Forelimb muscle (tissue), 1 donor: ENCODE measurements at regions not wholly inside any gene's neighbourhood (a gene's known extent, or its start where the extent isn't known, plus 50 kb on each side); places are given as distances from the start of the nearest gene placed in this dataset.

Source experiments
- DNase-seq: peaks from one replicate; pipeline ENCODE4 v3.0.0-alpha.2; 2013; ENCODE audit warnings: low read depth

GRCh38 chr12:65765436-65765813, 58.9 kb upstream of the HMGA2 start:
- DNase-seq = no peak

GRCh38 chr12:65769880-65770279, 54.4 kb upstream of the HMGA2 start:
- DNase-seq = no peak
